ENCODE measurements at regions not wholly inside any gene's neighbourhood (a gene's known extent, or its start where the extent isn't known, plus 50 kb on each side); places are given as distances from the start of the nearest gene placed in this dataset.
A peak's percentile ranks its signal among the peaks of the same experiment; 100 is the strongest.

DNA sequence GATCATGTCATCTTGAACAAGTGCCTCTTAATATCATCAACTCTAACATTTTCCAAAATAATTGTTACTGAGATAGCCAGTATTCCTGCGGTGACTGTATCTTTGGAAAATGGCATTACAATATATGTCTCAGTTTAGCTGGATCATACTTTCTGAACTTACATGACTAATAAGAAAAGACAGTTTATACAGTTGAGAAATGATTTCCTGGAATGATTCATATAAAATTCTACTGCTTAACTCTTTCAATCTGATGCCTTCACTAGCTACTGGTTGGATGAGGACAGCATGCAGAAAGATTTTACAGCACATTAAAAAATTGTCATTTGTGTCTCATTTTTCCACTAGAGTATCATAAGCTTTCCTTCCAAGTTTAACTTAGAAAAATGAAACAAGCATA lies 302.1 kb downstream of the PCDH17 start:
- H3K9me3 ChIP-seq (ENCODE audit: insufficient read depth, low read depth, low read length) = no peaks in the 10 kb centered on the region
- no peaks in the 10 kb centered on the region for H3K27me3 ChIP-seq (ENCODE audit: insufficient read depth, low read length, poor library complexity, severe bottlenecking)
- H4K20me1 ChIP-seq (ENCODE audit: insufficient read depth, low read length, poor library complexity, severe bottlenecking) = no peaks in the 10 kb centered on the region
- H3K4me3 ChIP-seq (ENCODE audit: low read length, poor library complexity, severe bottlenecking) = no peak overlapping the region
- H3K9me2 ChIP-seq (replicated peaks; ENCODE audit: low read depth, low read length) = no peaks in the 10 kb centered on the region
- TF ChIP-seq, protein P1, sequence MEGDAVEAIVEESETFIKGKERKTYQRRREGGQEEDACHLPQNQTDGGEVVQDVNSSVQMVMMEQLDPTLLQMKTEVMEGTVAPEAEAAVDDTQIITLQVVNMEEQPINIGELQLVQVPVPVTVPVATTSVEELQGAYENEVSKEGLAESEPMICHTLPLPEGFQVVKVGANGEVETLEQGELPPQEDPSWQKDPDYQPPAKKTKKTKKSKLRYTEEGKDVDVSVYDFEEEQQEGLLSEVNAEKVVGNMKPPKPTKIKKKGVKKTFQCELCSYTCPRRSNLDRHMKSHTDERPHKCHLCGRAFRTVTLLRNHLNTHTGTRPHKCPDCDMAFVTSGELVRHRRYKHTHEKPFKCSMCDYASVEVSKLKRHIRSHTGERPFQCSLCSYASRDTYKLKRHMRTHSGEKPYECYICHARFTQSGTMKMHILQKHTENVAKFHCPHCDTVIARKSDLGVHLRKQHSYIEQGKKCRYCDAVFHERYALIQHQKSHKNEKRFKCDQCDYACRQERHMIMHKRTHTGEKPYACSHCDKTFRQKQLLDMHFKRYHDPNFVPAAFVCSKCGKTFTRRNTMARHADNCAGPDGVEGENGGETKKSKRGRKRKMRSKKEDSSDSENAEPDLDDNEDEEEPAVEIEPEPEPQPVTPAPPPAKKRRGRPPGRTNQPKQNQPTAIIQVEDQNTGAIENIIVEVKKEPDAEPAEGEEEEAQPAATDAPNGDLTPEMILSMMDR (conservative IDR thresholded peaks at IDR 0.05; ENCODE audit: low read length) = no peak
- no peak for TF ChIP-seq EZH2phosphoT487 (IDR thresholded peaks at IDR 0.05; ENCODE audit: borderline replicate concordance)
- H3F3A ChIP-seq (ENCODE audit: low read depth) = no peaks in the 10 kb centered on the region
- H3K9ac ChIP-seq (ENCODE audit: low read depth, low read length, poor library complexity, severe bottlenecking) = no peak overlapping the region
- H3K79me2 ChIP-seq (ENCODE audit: insufficient read depth, low read length) = no peaks in the 10 kb centered on the region
- no peaks in the 10 kb centered on the region for H3K4me1 ChIP-seq (ENCODE audit: insufficient read depth, low read length, poor library complexity, severe bottlenecking)
- H2AFZ ChIP-seq (ENCODE audit: low read length) = no peak overlapping the region
- H3K36me3 ChIP-seq (ENCODE audit: insufficient read depth, low read length) = no peaks in the 10 kb centered on the region
- H3K4me2 ChIP-seq (ENCODE audit: low read depth, low read length, poor library complexity, severe bottlenecking) = no peak overlapping the region

DNA sequence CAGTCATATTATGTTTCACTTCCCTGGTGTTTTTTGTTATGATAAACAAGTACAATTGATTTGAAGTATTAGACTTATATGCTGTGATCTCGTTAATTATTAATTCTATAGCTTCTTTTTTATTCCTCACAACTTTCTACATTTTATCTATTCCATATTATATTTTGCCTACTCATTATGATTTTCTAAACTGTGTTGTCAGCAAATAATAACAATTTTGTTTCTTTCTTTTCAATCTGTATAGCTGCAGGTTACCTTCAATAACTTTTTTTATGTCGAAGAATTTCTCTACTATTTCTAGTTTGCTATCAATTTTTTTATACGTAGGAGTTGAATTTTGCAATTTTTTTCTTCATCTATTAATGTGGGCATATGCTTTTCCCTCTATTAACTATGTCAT lies 304.4 kb downstream of the PCDH17 start:
- no peaks in the 10 kb centered on the region for H3K9me2 ChIP-seq (replicated peaks; ENCODE audit: low read depth, low read length)
- H2AFZ ChIP-seq (ENCODE audit: low read length) = no peak overlapping the region
- H3K27me3 ChIP-seq (ENCODE audit: insufficient read depth, low read length, poor library complexity, severe bottlenecking) = no peaks in the 10 kb centered on the region
- H3K9me3 ChIP-seq (ENCODE audit: insufficient read depth, low read depth, low read length) = no peaks in the 10 kb centered on the region
- no peak overlapping the region for H3K4me3 ChIP-seq (ENCODE audit: low read length, poor library complexity, severe bottlenecking)
- no peak for TF ChIP-seq EZH2phosphoT487 (IDR thresholded peaks at IDR 0.05; ENCODE audit: borderline replicate concordance)
- TF ChIP-seq, protein P1 (conservative IDR thresholded peaks at IDR 0.05; ENCODE audit: low read length) = no peak
- no peaks in the 10 kb centered on the region for H3K36me3 ChIP-seq (ENCODE audit: insufficient read depth, low read length)
- H4K20me1 ChIP-seq (ENCODE audit: insufficient read depth, low read length, poor library complexity, severe bottlenecking) = no peaks in the 10 kb centered on the region
- no peak overlapping the region for H3K4me2 ChIP-seq (ENCODE audit: low read depth, low read length, poor library complexity, severe bottlenecking)
- no peaks in the 10 kb centered on the region for H3F3A ChIP-seq (ENCODE audit: low read depth)
- H3K4me1 ChIP-seq (ENCODE audit: insufficient read depth, low read length, poor library complexity, severe bottlenecking) = no peaks in the 10 kb centered on the region
- no peak overlapping the region for H3K9ac ChIP-seq (ENCODE audit: low read depth, low read length, poor library complexity, severe bottlenecking)
- H3K79me2 ChIP-seq (ENCODE audit: insufficient read depth, low read length) = no peaks in the 10 kb centered on the region

DNA sequence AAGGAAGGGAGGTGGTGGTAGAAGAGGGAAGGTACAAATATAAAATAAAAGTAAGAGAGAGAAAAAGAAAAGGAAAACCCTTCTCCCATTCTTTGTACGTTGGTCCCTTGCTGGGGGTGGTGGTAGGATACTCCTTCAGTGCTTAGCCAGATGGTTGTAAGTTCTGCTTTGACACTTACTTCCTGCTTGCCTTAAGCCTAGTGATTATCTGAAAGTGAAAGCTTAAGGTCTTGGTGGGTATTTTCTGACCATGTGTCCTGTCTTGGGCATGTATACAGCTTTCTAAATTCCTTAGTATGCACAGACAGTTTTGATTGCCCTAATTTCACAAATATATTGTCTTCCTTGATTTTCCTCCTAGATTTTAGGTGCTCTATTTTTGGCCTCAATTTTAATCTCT lies 314.8 kb downstream of the PCDH17 start:
- H3K4me2 ChIP-seq (ENCODE audit: low read depth, low read length, poor library complexity, severe bottlenecking) = peak overlapping the region; percentile 42

More for the DNA sequence above, 314.8 kb downstream of the PCDH17 start:
- no peaks in the 10 kb centered on the region for H3F3A ChIP-seq (ENCODE audit: low read depth)
- H3K9me2 ChIP-seq (replicated peaks; ENCODE audit: low read depth, low read length) = no peaks in the 10 kb centered on the region
- H3K79me2 ChIP-seq (ENCODE audit: insufficient read depth, low read length) = no peaks in the 10 kb centered on the region
- H4K20me1 ChIP-seq (ENCODE audit: insufficient read depth, low read length, poor library complexity, severe bottlenecking) = no peaks in the 10 kb centered on the region
- H3K9ac ChIP-seq (ENCODE audit: low read depth, low read length, poor library complexity, severe bottlenecking) = no peak overlapping the region
- no peaks in the 10 kb centered on the region for H3K36me3 ChIP-seq (ENCODE audit: insufficient read depth, low read length)
- peak overlapping the region; percentile 73; the same call in 1 of the 2 replicates for H2AFZ ChIP-seq (ENCODE audit: low read length)
- TF ChIP-seq, protein P1 (conservative IDR thresholded peaks at IDR 0.05; ENCODE audit: low read length) = no peak
- no peak for TF ChIP-seq EZH2phosphoT487 (IDR thresholded peaks at IDR 0.05; ENCODE audit: borderline replicate concordance)
- H3K27me3 ChIP-seq (ENCODE audit: insufficient read depth, low read length, poor library complexity, severe bottlenecking) = no peaks in the 10 kb centered on the region
- peak overlapping the region; percentile 54 for H3K4me3 ChIP-seq (ENCODE audit: low read length, poor library complexity, severe bottlenecking)
- no peaks in the 10 kb centered on the region for H3K9me3 ChIP-seq (ENCODE audit: insufficient read depth, low read depth, low read length)
- H3K4me1 ChIP-seq (ENCODE audit: insufficient read depth, low read length, poor library complexity, severe bottlenecking) = no peaks in the 10 kb centered on the region
